Fibroblast of lung (primary cell): ENCODE measurements at regions not wholly inside any gene's neighbourhood (a gene's known extent, or its start where the extent isn't known, plus 50 kb on each side); places are given as distances from the start of the nearest gene placed in this dataset.

ENCODE experiments used
- DNase-seq, 2 donors: peaks; one replicate each; pipeline versions ENCODE4 v3.0.0 to v3.0.0-alpha.2; 2010; ENCODE audit warnings: low read depth in 2 of 2
- H2AFZ ChIP-seq: 2 replicates; pipeline ENCODE4 v1.5.1; 2012; ENCODE audit warnings: low read length, control low read depth, inconsistent platforms
- H3K27ac ChIP-seq: 2 replicates; pipeline ENCODE4 v1.5.1; 2011; ENCODE audit warnings: low read length, control low read depth; ENCODE audit not compliant: insufficient read depth
- H3K27me3 ChIP-seq: 2 replicates; pipeline ENCODE4 v1.5.1; 2011; ENCODE audit warnings: mild to moderate bottlenecking, low read length; ENCODE audit not compliant: control insufficient read depth, insufficient read depth
- H3K36me3 ChIP-seq: 2 replicates; pipeline ENCODE4 v1.5.1; 2011; ENCODE audit warnings: low read length; ENCODE audit not compliant: control insufficient read depth, insufficient read depth
- H3K4me1 ChIP-seq: 2 replicates; pipeline ENCODE4 v1.5.1; 2011; ENCODE audit warnings: low read length; ENCODE audit not compliant: control insufficient read depth, insufficient read depth; ENCODE audit errors: extremely low read depth
- H3K4me2 ChIP-seq: 2 replicates; pipeline ENCODE4 v1.5.1; 2011; ENCODE audit warnings: low read length, control low read depth; ENCODE audit not compliant: insufficient read depth; ENCODE audit errors: extremely low read depth
- H3K4me3 ChIP-seq, 4 experiments: fragments of 200-600 bp in 1 of 4; sonication (generic) in 1 of 4; replicated peaks in 1 of 4; 2 replicates each; pipeline ENCODE4 v1.5.1; 2011 to 2016; ENCODE audit warnings: low read length in 4 of 4, low read depth in 3 of 4, mild to moderate bottlenecking in 3 of 4, control low read depth in 2 of 4, inconsistent platforms in 1 of 4, mixed read lengths in 1 of 4; ENCODE audit not compliant: insufficient read depth in 1 of 4; ENCODE audit errors: control extremely low read depth in 1 of 4
- H3K79me2 ChIP-seq: 2 replicates; pipeline ENCODE4 v1.5.1; 2012; ENCODE audit warnings: mild to moderate bottlenecking, low read length, inconsistent platforms; ENCODE audit not compliant: control insufficient read depth, insufficient read depth
- H3K9ac ChIP-seq: 2 replicates; pipeline ENCODE4 v1.5.1; 2011; ENCODE audit warnings: mild to moderate bottlenecking, low read length, control low read depth; ENCODE audit not compliant: insufficient read depth
- H3K9me3 ChIP-seq: 2 replicates; pipeline ENCODE4 v1.5.1; 2012; ENCODE audit warnings: low read depth, low read length; ENCODE audit not compliant: control insufficient read depth, insufficient read depth
- H4K20me1 ChIP-seq: 2 replicates; pipeline ENCODE4 v1.5.1; 2011; ENCODE audit warnings: low read length; ENCODE audit not compliant: control insufficient read depth, insufficient read depth; ENCODE audit errors: extremely low read depth
- CTCF ChIP-seq, 2 donors: IDR thresholded peaks in 1 of 2; conservative IDR thresholded peaks in 1 of 2; 1 replicate in 1 of 2; 2 replicates in 1 of 2; pipeline ENCODE4 v1.5.1; 2011 to 2012; ENCODE audit warnings: low read length in 2 of 2, control low read depth in 1 of 2, inconsistent platforms in 1 of 2, low read depth in 1 of 2, mild to moderate bottlenecking in 1 of 2
- EZH2 ChIP-seq: IDR thresholded peaks from 2 replicates; pipeline ENCODE4 v1.5.1; 2012; ENCODE audit warnings: low read length, control low read depth, mild to moderate bottlenecking; ENCODE audit errors: missing control alignments

GRCh38 chr5:173808079-173808808 is 79.9 kb upstream of the CPEB4 start:
- Histone ChIP-seq H3K27me3 (no peaks in the 10 kb centered on the region), H3K79me2 (no peaks in the 10 kb centered on the region), H2AFZ (no peak overlapping the region), H3K27ac (no peak overlapping the region), H3K4me2 (no peak overlapping the region), H4K20me1 (no peaks in the 10 kb centered on the region), H3K36me3 (no peaks in the 10 kb centered on the region), H3K4me3 (no peak overlapping the region), H3K4me1 (no peaks in the 10 kb centered on the region), H3K9ac (no peak overlapping the region), H3K9me3 (no peaks in the 10 kb centered on the region)
- TF ChIP-seq CTCF (conservative IDR thresholded peaks at IDR 0.05 in 1 of 2, IDR thresholded peaks at IDR 0.05 in 1 of 2; ENCODE audit: low read depth in 1 of 2, low read length in 2 of 2) (no peak), EZH2 (no peak)
- no peak for DNase-seq

GRCh38 chr5:173809014-173809413 is 79.1 kb upstream of the CPEB4 start:
- H3K4me1 ChIP-seq, result no peaks in the 10 kb centered on the region
- H3K79me2 ChIP-seq, result no peaks in the 10 kb centered on the region
- H3K9ac ChIP-seq, result no peak overlapping the region
- no peak overlapping the region for H3K4me2 ChIP-seq
- no peaks in the 10 kb centered on the region for H3K27me3 ChIP-seq
- no peaks in the 10 kb centered on the region for H4K20me1 ChIP-seq
- DNase-seq, result no peak
- H3K4me3 ChIP-seq, result no peak overlapping the region
- no peaks in the 10 kb centered on the region for H3K9me3 ChIP-seq
- H3K36me3 ChIP-seq, result no peaks in the 10 kb centered on the region
- no peak overlapping the region for H2AFZ ChIP-seq
- TF ChIP-seq CTCF (conservative IDR thresholded peaks at IDR 0.05 in 1 of 2, IDR thresholded peaks at IDR 0.05 in 1 of 2; ENCODE audit: low read depth in 1 of 2, low read length in 2 of 2), result no peak
- no peak for TF ChIP-seq EZH2
- no peak overlapping the region for H3K27ac ChIP-seq

- Histone ChIP-seq H4K20me1 (no peaks in the 10 kb centered on the region), H3K4me1 (no peaks in the 10 kb centered on the region), H3K9me3 (no peaks in the 10 kb centered on the region), H3K4me2 (no peak overlapping the region), H3K36me3 (no peaks in the 10 kb centered on the region), H3K79me2 (no peaks in the 10 kb centered on the region), H3K27me3 (no peaks in the 10 kb centered on the region), H3K27ac (no peak overlapping the region), H3K4me3 (no peak overlapping the region), H2AFZ (no peak overlapping the region), H3K9ac (no peak overlapping the region)
- TF ChIP-seq EZH2 (no peak), CTCF (conservative IDR thresholded peaks at IDR 0.05 in 1 of 2, IDR thresholded peaks at IDR 0.05 in 1 of 2; ENCODE audit: low read depth in 1 of 2, low read length in 2 of 2) (no peak)
- DNase-seq, result peak in 1 of 2 donors; percentile 49
Measured at GRCh38 chr5:173812811-173813550, 75.2 kb upstream of the CPEB4 start.
